ENCODE measurements at regions not wholly inside any gene's neighbourhood (a gene's known extent, or its start where the extent isn't known, plus 50 kb on each side); places are given as distances from the start of the nearest gene placed in this dataset.
"Not testable (repeated sequence)": the region's sequence is repeated elsewhere in the genome, so short reads cannot be mapped to it uniquely, and the experiment has no call there.

DNA sequence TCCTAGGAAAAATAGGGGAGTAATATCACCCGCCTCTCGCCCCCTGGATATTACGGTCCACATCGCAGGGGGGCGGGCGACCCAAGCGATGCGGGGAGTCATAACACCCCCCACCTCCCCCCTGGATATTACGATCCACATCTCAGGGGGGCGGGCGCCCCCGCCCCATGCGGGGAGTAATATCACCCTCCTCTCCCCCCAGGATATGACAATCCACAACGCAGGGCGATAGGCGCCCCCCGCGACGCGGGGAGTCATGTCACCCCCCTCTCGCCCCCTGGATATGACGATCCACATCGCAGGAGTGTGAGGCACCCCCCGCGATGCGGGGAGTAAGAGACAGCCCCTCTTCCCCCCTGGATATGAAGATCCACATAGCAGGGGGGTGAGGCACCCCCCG is 684.4 kb upstream of the PCDH9 start:
- Histone ChIP-seq H2AFZ (ENCODE audit: low read depth) (no peak overlapping the region), H3K4me3 (IDR thresholded peaks at IDR 0.05; ENCODE audit: insufficient read depth, low read depth, low read length) (no peak overlapping the region), H3K4me2 (no peak overlapping the region), H3K4me1 (ENCODE audit: low read depth, poor library complexity, severe bottlenecking) (no peaks in the 10 kb centered on the region), H4K20me1 (ENCODE audit: insufficient read depth) (no peaks in the 10 kb centered on the region), H3K79me2 (ENCODE audit: insufficient read depth, low read depth) (no peaks in the 10 kb centered on the region), H3K9ac (no peak overlapping the region), H3K27me3 (ENCODE audit: insufficient read depth, low read depth) (no peaks in the 10 kb centered on the region), H3K36me3 (ENCODE audit: insufficient read depth) (no peaks in the 10 kb centered on the region), H3K27ac (no peak overlapping the region)
- TF ChIP-seq, protein P1, sequence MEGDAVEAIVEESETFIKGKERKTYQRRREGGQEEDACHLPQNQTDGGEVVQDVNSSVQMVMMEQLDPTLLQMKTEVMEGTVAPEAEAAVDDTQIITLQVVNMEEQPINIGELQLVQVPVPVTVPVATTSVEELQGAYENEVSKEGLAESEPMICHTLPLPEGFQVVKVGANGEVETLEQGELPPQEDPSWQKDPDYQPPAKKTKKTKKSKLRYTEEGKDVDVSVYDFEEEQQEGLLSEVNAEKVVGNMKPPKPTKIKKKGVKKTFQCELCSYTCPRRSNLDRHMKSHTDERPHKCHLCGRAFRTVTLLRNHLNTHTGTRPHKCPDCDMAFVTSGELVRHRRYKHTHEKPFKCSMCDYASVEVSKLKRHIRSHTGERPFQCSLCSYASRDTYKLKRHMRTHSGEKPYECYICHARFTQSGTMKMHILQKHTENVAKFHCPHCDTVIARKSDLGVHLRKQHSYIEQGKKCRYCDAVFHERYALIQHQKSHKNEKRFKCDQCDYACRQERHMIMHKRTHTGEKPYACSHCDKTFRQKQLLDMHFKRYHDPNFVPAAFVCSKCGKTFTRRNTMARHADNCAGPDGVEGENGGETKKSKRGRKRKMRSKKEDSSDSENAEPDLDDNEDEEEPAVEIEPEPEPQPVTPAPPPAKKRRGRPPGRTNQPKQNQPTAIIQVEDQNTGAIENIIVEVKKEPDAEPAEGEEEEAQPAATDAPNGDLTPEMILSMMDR (conservative IDR thresholded peaks at IDR 0.05; ENCODE audit: low read depth, low read length) = no peak

DNA sequence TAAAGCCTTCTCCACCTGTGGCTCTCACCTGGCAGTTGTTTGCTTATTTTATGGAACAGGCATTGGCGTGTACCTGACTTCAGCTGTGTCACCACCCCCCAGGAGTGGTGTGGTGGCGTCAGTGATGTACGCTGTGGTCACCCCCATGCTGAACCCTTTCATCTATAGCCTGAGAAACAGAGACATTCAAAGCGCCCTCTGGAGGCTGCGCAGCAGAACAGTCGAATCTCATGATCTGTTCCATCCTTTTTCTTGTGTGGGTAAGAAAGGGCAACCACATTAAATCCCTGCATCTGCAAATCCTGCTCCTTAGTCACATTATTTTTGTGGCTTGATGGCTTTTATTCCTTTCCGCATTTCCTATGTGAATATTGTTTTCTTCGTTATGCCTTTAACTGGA is 672.8 kb upstream of the PCDH9 start:
- H3K4me1 ChIP-seq (ENCODE audit: low read depth, poor library complexity, severe bottlenecking); H2AFZ ChIP-seq (ENCODE audit: low read depth); H3K9ac ChIP-seq; H3K36me3 ChIP-seq (ENCODE audit: insufficient read depth); H3K27me3 ChIP-seq (ENCODE audit: insufficient read depth, low read depth); H4K20me1 ChIP-seq (ENCODE audit: insufficient read depth); H3K79me2 ChIP-seq (ENCODE audit: insufficient read depth, low read depth); H3K27ac ChIP-seq; H3K4me2 ChIP-seq; H3K4me3 ChIP-seq (IDR thresholded peaks at IDR 0.05; ENCODE audit: insufficient read depth, low read depth, low read length): not testable (repeated sequence)

DNA sequence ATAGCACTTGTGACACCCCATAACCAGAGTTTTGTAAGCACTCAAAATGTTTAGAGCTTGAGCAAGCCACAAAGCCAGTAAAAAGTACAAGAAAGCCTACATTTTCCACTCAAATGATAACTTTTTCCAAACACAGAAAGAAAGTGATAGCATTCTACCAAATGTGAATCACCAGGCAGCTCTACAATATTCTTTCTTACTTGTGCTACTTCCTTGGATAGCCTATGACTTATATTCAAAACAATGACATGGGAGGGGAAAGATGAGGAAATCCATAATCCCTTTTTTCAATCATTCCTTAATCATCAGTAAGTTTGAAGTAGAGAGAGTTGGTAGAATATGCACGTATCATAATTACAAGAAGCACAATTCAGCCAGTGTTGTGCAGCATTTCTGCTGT is 650.8 kb upstream of the PCDH9 start:
- Histone ChIP-seq H3K4me1 (ENCODE audit: low read depth, poor library complexity, severe bottlenecking) (no peaks in the 10 kb centered on the region), H2AFZ (ENCODE audit: low read depth) (no peak overlapping the region), H3K27ac (no peak overlapping the region), H3K4me3 (IDR thresholded peaks at IDR 0.05; ENCODE audit: insufficient read depth, low read depth, low read length) (no peak overlapping the region), H3K9ac (no peak overlapping the region), H3K36me3 (ENCODE audit: insufficient read depth) (no peaks in the 10 kb centered on the region), H3K27me3 (ENCODE audit: insufficient read depth, low read depth) (no peaks in the 10 kb centered on the region), H4K20me1 (ENCODE audit: insufficient read depth) (no peaks in the 10 kb centered on the region), H3K79me2 (ENCODE audit: insufficient read depth, low read depth) (no peaks in the 10 kb centered on the region), H3K4me2 (no peak overlapping the region)
- TF ChIP-seq, protein P1 (conservative IDR thresholded peaks at IDR 0.05; ENCODE audit: low read depth, low read length) = no peak

DNA sequence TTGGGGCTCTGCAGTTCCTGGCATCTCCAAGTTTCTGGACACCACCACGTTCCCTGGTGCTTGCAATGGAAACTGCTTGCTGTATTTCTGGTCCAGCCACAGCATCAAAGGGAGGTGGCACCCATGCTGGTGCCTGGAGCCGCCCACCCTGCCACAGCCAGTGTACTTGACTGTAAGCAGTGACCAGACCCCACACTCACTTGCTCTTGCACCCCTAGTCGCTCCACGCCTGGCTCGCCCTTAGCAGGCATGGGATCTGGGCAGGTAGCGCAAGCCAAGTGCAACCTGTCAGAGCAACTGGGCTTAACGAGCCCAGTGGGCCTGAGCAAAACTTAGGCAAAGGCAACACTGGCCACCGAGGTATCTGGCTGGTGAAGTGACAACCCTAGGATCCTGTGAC is 648.2 kb upstream of the PCDH9 start:
- Histone ChIP-seq H3K27ac (no peak overlapping the region), H3K4me3 (IDR thresholded peaks at IDR 0.05; ENCODE audit: insufficient read depth, low read depth, low read length) (no peak overlapping the region), H3K4me2 (no peak overlapping the region), H3K36me3 (ENCODE audit: insufficient read depth) (no peaks in the 10 kb centered on the region), H3K27me3 (ENCODE audit: insufficient read depth, low read depth) (no peaks in the 10 kb centered on the region), H3K79me2 (ENCODE audit: insufficient read depth, low read depth) (no peaks in the 10 kb centered on the region), H2AFZ (ENCODE audit: low read depth) (no peak overlapping the region), H4K20me1 (ENCODE audit: insufficient read depth) (no peaks in the 10 kb centered on the region), H3K9ac (no peak overlapping the region), H3K4me1 (ENCODE audit: low read depth, poor library complexity, severe bottlenecking) (no peaks in the 10 kb centered on the region)
- TF ChIP-seq, protein P1 (conservative IDR thresholded peaks at IDR 0.05; ENCODE audit: low read depth, low read length) = no peak

DNA sequence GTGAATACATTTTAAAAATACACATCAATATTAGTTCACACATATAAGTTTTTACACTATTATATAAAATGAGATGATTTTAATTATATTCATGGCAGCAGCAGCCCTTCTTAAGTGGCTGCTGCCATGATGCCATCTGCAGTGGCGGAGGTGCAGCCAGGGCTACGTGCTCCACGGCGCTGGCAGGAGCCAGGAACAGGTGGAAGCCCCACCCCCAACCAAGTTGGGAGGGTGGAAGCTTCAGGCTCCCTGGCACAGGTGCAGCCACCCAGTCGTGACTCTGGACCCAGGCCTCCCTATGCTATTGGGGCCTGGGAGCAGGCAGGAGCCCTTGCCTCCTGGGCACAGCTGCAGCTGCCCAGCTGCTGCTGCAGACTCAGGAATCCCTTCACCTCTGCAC is 646.9 kb upstream of the PCDH9 start:
- H2AFZ ChIP-seq (ENCODE audit: low read depth) = no peak overlapping the region
- H3K4me1 ChIP-seq (ENCODE audit: low read depth, poor library complexity, severe bottlenecking) = no peaks in the 10 kb centered on the region
- no peaks in the 10 kb centered on the region for H3K79me2 ChIP-seq (ENCODE audit: insufficient read depth, low read depth)
- no peaks in the 10 kb centered on the region for H3K27me3 ChIP-seq (ENCODE audit: insufficient read depth, low read depth)
- H3K27ac ChIP-seq = no peak overlapping the region
- H3K36me3 ChIP-seq (ENCODE audit: insufficient read depth) = no peaks in the 10 kb centered on the region
- no peak overlapping the region for H3K9ac ChIP-seq
- no peak overlapping the region for H3K4me3 ChIP-seq (IDR thresholded peaks at IDR 0.05; ENCODE audit: insufficient read depth, low read depth, low read length)
- TF ChIP-seq, protein P1 (conservative IDR thresholded peaks at IDR 0.05; ENCODE audit: low read depth, low read length) = no peak
- H3K4me2 ChIP-seq = no peak overlapping the region
- no peaks in the 10 kb centered on the region for H4K20me1 ChIP-seq (ENCODE audit: insufficient read depth)
